ENCODE measurements at regions not wholly inside any gene's neighbourhood (a gene's known extent, or its start where the extent isn't known, plus 50 kb on each side); places are given as distances from the start of the nearest gene placed in this dataset.

DNA sequence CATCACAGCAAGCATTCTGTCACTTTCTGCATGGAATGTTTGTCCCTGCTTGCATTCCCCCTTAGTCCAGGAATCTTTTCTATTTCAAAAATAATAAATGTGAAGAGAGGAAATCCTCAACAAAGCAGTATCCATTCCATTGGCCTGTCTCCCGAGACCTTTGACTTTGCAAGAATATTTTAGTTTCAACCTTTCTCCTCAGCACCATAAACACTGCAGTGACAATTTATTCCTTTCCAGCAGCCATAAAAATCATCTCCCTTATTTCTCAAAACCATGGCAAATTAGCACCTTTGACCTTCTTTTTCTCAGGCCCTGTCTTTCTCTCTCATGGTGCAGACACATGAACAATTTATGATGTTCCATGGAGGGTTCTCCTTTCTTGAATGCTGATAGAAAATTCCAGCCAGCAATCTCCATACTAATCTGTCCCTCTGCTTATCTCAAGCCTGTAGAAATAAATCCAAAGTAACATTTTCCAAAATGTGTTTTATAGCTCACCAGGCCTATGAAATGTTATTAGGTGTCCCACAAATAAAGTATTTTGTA is 352.1 kb upstream of the CCL2 start:
- TF ChIP-seq EP300 (IDR thresholded peaks at IDR 0.05; ENCODE audit: borderline replicate concordance) (no peak), TEAD4 (IDR thresholded peaks at IDR 0.05) (no peak), YY1 (IDR thresholded peaks at IDR 0.05; ENCODE audit: low read depth) (no peak), TAF1 (IDR thresholded peaks at IDR 0.05; ENCODE audit: low read depth) (no peak), NFIC (IDR thresholded peaks at IDR 0.05) (no peak), FOXM1 (IDR thresholded peaks at IDR 0.05; ENCODE audit: borderline replicate concordance, low read depth) (no peak)
- TF ChIP-seq, protein P1, sequence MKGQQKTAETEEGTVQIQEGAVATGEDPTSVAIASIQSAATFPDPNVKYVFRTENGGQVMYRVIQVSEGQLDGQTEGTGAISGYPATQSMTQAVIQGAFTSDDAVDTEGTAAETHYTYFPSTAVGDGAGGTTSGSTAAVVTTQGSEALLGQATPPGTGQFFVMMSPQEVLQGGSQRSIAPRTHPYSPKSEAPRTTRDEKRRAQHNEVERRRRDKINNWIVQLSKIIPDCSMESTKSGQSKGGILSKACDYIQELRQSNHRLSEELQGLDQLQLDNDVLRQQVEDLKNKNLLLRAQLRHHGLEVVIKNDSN (IDR thresholded peaks at IDR 0.05) = no peak

Data from Ishikawa (cell line).